K562 (cell line): ENCODE measurements at regions not wholly inside any gene's neighbourhood (a gene's known extent, or its start where the extent isn't known, plus 50 kb on each side); places are given as distances from the start of the nearest gene placed in this dataset.

Experiments
- ATAC-seq: fragments of 200-7000 bp; cut with Tn5 transposase; 3 replicates; pipeline ENCODE4 v1.9.1; 2020; ENCODE audit warnings: moderate library complexity
- BruUV-seq: library from RNA; stranded (reverse); fragments of 400-500 nt; replicated peaks from 2 replicates; lab custom pipeline; 2021; lab: Mats Ljungman, UMichigan
- CTCF ChIA-PET: fragments of 300-600 bp; formaldehyde crosslinking; extraction: SDS; loops from one replicate; lab custom pipeline; 2021; ENCODE audit warnings: low intra/inter-chr PET ratio; lab: Yijun Ruan, JAX
- POLR2A ChIA-PET: fragments of 300-600, 350-650 bp; sonication (Branson Sonifier 250); formaldehyde crosslinking; extraction: SDS; loops from one replicate; lab custom pipeline; 2021; ENCODE audit warnings: antibody characterized with exemption, inconsistent platforms; lab: Yijun Ruan, JAX
- DNase-seq, 4 experiments: peaks; one replicate each; pipeline versions ENCODE4 v3.0.0 to v3.0.0-alpha.2; 2011 to 2018; ENCODE audit warnings: low spot score in 3 of 4, mixed read lengths in 3 of 4; ENCODE audit errors: extremely low read depth in 1 of 4
- FAIRE-seq: peaks from 2 replicates; lab custom pipeline; 2011; peaks lifted over from hg19 to GRCh38; lab: Jason Lieb, UNC
- H2AFZ ChIP-seq: 2 replicates; pipeline ENCODE4 v1.6.0; 2011; ENCODE audit warnings: low read depth, low read length, control low read depth, inconsistent platforms
- H3K27ac ChIP-seq: fragments of 200-600 bp; 3 replicates; pipeline ENCODE4 v1.8.0; 2011; ENCODE audit warnings: low read depth, mild to moderate bottlenecking, control low read depth, inconsistent platforms, low read length, moderate library complexity, mixed read lengths; ENCODE audit errors: extremely low read depth
- H3K27me3 ChIP-seq, 2 experiments: fragments of 300-600 bp in 1 of 2; 2 replicates in 1 of 2; 3 replicates in 1 of 2; pipeline versions ENCODE4 v1.6.0 to v1.8.0; 2011; ENCODE audit warnings: inconsistent platforms in 2 of 2, low read length in 2 of 2, mild to moderate bottlenecking in 1 of 2, mixed read lengths in 1 of 2, moderate library complexity in 1 of 2; ENCODE audit not compliant: control insufficient read depth in 2 of 2, insufficient read depth in 2 of 2
- H3K36me3 ChIP-seq: fragments of 300-600 bp; 3 replicates; pipeline ENCODE4 v1.8.0; 2011; ENCODE audit warnings: mild to moderate bottlenecking, low read length, inconsistent platforms; ENCODE audit not compliant: control insufficient read depth, insufficient read depth
- H3K4me1 ChIP-seq, 2 experiments: fragments of 200-600 bp in 1 of 2; replicated peaks in 1 of 2; 2 replicates in 1 of 2; 3 replicates in 1 of 2; pipeline versions ENCODE4 v1.5.1 to v1.8.0; 2011; ENCODE audit warnings: inconsistent platforms in 2 of 2, low read length in 2 of 2, mild to moderate bottlenecking in 1 of 2, mixed read lengths in 1 of 2, moderate library complexity in 1 of 2; ENCODE audit not compliant: control insufficient read depth in 2 of 2, insufficient read depth in 2 of 2
- H3K4me2 ChIP-seq: 2 replicates; pipeline ENCODE4 v1.6.1; 2011; ENCODE audit warnings: low read length, control low read depth, inconsistent platforms, mixed read lengths; ENCODE audit not compliant: insufficient read depth
- H3K4me3 ChIP-seq: fragments of 200-600 bp; sonication (generic), shearing (Covaris generic); 2 replicates; pipeline ENCODE4 v1.5.1; 2016; ENCODE audit warnings: control low read depth, inconsistent platforms
- H3K79me2 ChIP-seq: fragments of 200-600 bp; 3 replicates; pipeline ENCODE4 v1.8.0; 2011; ENCODE audit warnings: low read length, inconsistent platforms; ENCODE audit not compliant: control insufficient read depth, insufficient read depth
- H3K9ac ChIP-seq, 2 experiments: 2 replicates each; pipeline versions ENCODE4 v1.6.0 to v1.6.1; 2011; ENCODE audit warnings: low read depth in 2 of 2, low read length in 2 of 2, control low read depth in 1 of 2, inconsistent platforms in 1 of 2, mild to moderate bottlenecking in 1 of 2, mixed read lengths in 1 of 2; ENCODE audit not compliant: insufficient read depth in 1 of 2
- H3K9me1 ChIP-seq: one replicate; pipeline ENCODE4 v1.6.0; 2011; ENCODE audit warnings: inconsistent platforms, mild to moderate bottlenecking, low read length, moderate library complexity; ENCODE audit not compliant: control insufficient read depth, insufficient read depth
- H3K9me3 ChIP-seq: replicated peaks from 2 replicates; pipeline ENCODE4 v1.5.1; 2011; ENCODE audit warnings: low read depth, low read length, inconsistent platforms; ENCODE audit not compliant: control insufficient read depth, insufficient read depth
- H4K20me1 ChIP-seq: replicated peaks from 2 replicates; pipeline ENCODE4 v1.6.1; 2011; ENCODE audit warnings: low read length, inconsistent platforms, mixed read lengths; ENCODE audit not compliant: control insufficient read depth, insufficient read depth
- BHLHE40 ChIP-seq: IDR thresholded peaks from 2 replicates; pipeline ENCODE4 v1.6.1; 2011; ENCODE audit warnings: low read length, improper control_type of control experiment
- CHCHD3 ChIP-seq: fragments of 250-450 bp; sonication (Bioruptor Pico); IDR thresholded peaks from 2 replicates; pipeline ENCODE4 v2.1.2; 2022; ENCODE audit warnings: mild to moderate bottlenecking
- CREB1 ChIP-seq, 2 experiments: sonication (generic) in 1 of 2; formaldehyde crosslinking in 1 of 2; IDR thresholded peaks; 2 replicates each; pipeline versions ENCODE4 v1.6.1 to v1.8.0; 2012 to 2022; ENCODE audit warnings: inconsistent platforms in 1 of 2, mild to moderate bottlenecking in 1 of 2, missing genetic modification reagents in 1 of 2, moderate library complexity in 1 of 2
- ETS2 ChIP-seq: IDR thresholded peaks from 2 replicates; pipeline ENCODE4 v1.6.1; 2016; ENCODE audit warnings: borderline replicate concordance, missing genetic modification characterization, mild to moderate bottlenecking, moderate library complexity, missing compliant biosample characterization; ENCODE audit not compliant: poor library complexity, severe bottlenecking
- HNRNPL ChIP-seq: fragments of 200-400 bp; formaldehyde crosslinking; IDR thresholded peaks from 2 replicates; pipeline ENCODE4 v1.6.1; 2017; ENCODE audit warnings: low read depth, mild to moderate bottlenecking, low read length
- PRPF4 ChIP-seq: fragments of 200-400 bp; formaldehyde crosslinking; IDR thresholded peaks from one replicate; pipeline ENCODE4 v1.6.1; 2017; ENCODE audit warnings: low read length, low read depth, mild to moderate bottlenecking; ENCODE audit not compliant: insufficient read depth, poor library complexity, severe bottlenecking
- SFPQ ChIP-seq: fragments of 200-400 bp; formaldehyde crosslinking; IDR thresholded peaks from 2 replicates; pipeline ENCODE4 v1.6.1; 2017; ENCODE audit warnings: mild to moderate bottlenecking, low read depth, low read length, moderate library complexity
- WGBS: fragments of 100-300 bp; shearing (Covaris generic); methylation state at CpG from one replicate; pipeline ENCODE4 v1.1.6; 2016; ENCODE audit warnings: low coverage, mixed read lengths; ENCODE audit not compliant: insufficient coverage; ENCODE audit errors: missing lambda C conversion rate; 5-methylcytosine and 5-hydroxymethylcytosine counted together
- in situ Hi-C: fragments of 300-500 bp; cut with MboI; formaldehyde crosslinking; loops from 4 replicates; pipeline ENCODE4 v1.15.0; 2018; ENCODE audit warnings: inconsistent platforms, mixed read lengths
- intact Hi-C: fragments of 100-400 bp; cut with micrococcal nuclease; formaldehyde crosslinking; loops from 2 replicates; pipeline ENCODE4 v1.14.2; 2022

- no peak for ATAC-seq
- intact Hi-C loops = no loop called here
These were observed 167.0 kb upstream of the RPL34 start for GRCh38 chr4:108453366-108453765.

More at GRCh38 chr4:108453366-108453765, 167.0 kb upstream of the RPL34 start:
- H3K79me2 ChIP-seq = no peaks in the 10 kb centered on the region
- H3K4me1 ChIP-seq = no peaks in the 10 kb centered on the region
- FAIRE-seq (no peak), DNase-seq (no peak)
- TF ChIP-seq CREB1 (IDR thresholded peaks at IDR 0.05) = no peak
- TF ChIP-seq CREB1 (CRISPR knock-in tag; IDR thresholded peaks at IDR 0.05) = no peak
- TF ChIP-seq HNRNPL = no peak
- no peak for TF ChIP-seq BHLHE40
- TF ChIP-seq SFPQ = no peak
- TF ChIP-seq PRPF4 = no peak
- TF ChIP-seq CHCHD3 (CRISPR knock-in tag) = no peak
- no peak for TF ChIP-seq ETS2 (tag)
- no peak overlapping the region for H3K4me3 ChIP-seq
- H4K20me1 ChIP-seq = no peaks in the 10 kb centered on the region
- no peak overlapping the region for H3K27ac ChIP-seq
- 3% methylated on average over 4 of the region's 4 CpGs for WGBS
- no peaks in the 10 kb centered on the region for H3K27me3 ChIP-seq
- H3K9ac ChIP-seq = no peak overlapping the region
- ChIA-PET CTCF (no interaction called here), POLR2A (no interaction called here)
- H3K9me3 ChIP-seq = no peaks in the 10 kb centered on the region
- no peaks in the 10 kb centered on the region for H3K36me3 ChIP-seq
- no TSS peak for BruUV-seq
- in situ Hi-C loops = no loop called here
- H2AFZ ChIP-seq = no peak overlapping the region
- H3K9me1 ChIP-seq = no peaks in the 10 kb centered on the region
- no peak overlapping the region for H3K4me2 ChIP-seq
